ENCODE measurements at regions not wholly inside any gene's neighbourhood (a gene's known extent, or its start where the extent isn't known, plus 50 kb on each side); places are given as distances from the start of the nearest gene placed in this dataset.
"Not testable (repeated sequence)": the region's sequence is repeated elsewhere in the genome, so short reads cannot be mapped to it uniquely, and the experiment has no call there.

GRCh38 chr7:81042646-81043045 lies 123.8 kb upstream of the SEMA3C start:
- ATAC-seq, H3K27me3 Mint-ChIP-seq, H3K4me1 Mint-ChIP-seq, POLR2A ChIA-PET, H3K36me3 Mint-ChIP-seq, H3K27ac Mint-ChIP-seq, DNase-seq, H3K4me3 Mint-ChIP-seq: not testable (repeated sequence)
- peaks cover 0 to 32% (median 10%) of the 10 kb centered on the region in 9 donors for H3K9me3 Mint-ChIP-seq

- Mint-ChIP-seq H3K27ac (no peak overlapping the region), H3K9me3 (peaks cover 0 to 27% (median 3%) of the 10 kb centered on the region in 9 donors), H3K4me3 (no peak overlapping the region), H3K27me3 (peaks cover 0 to 2% (median 0%) of the 10 kb centered on the region in 5 donors), H3K4me1 (no peaks in the 10 kb centered on the region), H3K36me3 (peaks cover 0 to 2% (median 0%) of the 10 kb centered on the region in 3 donors)
- no peak for ATAC-seq
- DNase-seq, result no peak
- POLR2A ChIA-PET, result no interaction called here
Measured at GRCh38 chr7:81040496-81040895, 121.6 kb upstream of the SEMA3C start.

DNA sequence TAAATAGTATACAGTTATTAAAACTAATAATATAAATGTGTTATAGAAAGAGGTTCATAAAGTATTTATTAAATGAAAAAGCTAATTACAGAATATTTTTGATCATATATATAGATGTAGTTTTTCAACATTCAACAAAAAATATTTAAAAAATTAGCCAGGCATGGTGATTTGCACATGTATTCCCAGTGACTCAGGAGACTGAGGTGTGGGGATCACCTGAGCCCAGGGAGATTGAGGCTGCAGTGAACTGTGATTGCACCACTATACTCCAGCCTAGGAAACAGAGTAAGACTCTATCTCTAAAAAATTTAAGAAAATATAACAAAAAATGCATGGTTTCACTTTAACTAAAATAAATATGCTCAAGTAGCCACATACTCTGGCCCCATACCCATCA lies 118.0 kb upstream of the SEMA3C start:
- Mint-ChIP-seq H3K4me3 (no peak overlapping the region), H3K4me1 (no peaks in the 10 kb centered on the region), H3K9me3 (peaks cover 0 to 18% (median 3%) of the 10 kb centered on the region in 9 donors), H3K36me3 (peaks cover 0 to 2% (median 0%) of the 10 kb centered on the region in 3 donors), H3K27ac (no peak overlapping the region), H3K27me3 (peaks cover 0 to 7% (median 0%) of the 10 kb centered on the region in 5 donors)
- POLR2A ChIA-PET, result no interaction called here
- DNase-seq, result no peak
- no peak for ATAC-seq

DNA sequence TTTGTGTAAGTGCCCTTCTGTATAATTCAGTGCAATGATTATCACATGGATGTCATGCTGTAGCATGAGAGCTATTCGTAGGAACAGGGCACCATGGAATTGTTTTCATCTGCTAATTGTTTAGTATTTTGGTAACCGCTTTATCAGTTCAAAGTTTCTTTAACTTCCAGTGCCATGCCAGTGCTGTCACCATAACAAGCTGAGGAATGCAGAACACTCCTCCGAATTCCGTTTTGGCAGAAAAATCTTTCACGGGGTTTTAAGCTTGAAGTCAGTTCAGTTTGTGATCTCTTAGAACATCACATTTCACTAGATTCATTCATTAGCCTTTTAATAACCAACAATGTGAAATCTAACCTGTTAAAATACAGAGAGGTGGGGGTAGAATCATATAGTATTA lies 117.2 kb upstream of the SEMA3C start:
- H3K4me1 Mint-ChIP-seq, result no peaks in the 10 kb centered on the region
- H3K27me3 Mint-ChIP-seq, result peaks cover 0 to 7% (median 0%) of the 10 kb centered on the region in 5 donors
- DNase-seq (no peak), ATAC-seq (no peak)
- H3K27ac Mint-ChIP-seq, result no peak overlapping the region
- POLR2A ChIA-PET, result no interaction called here
- no peak overlapping the region for H3K4me3 Mint-ChIP-seq
- peaks cover 0 to 15% (median 0%) of the 10 kb centered on the region in 9 donors for H3K9me3 Mint-ChIP-seq
- peaks cover 0 to 2% (median 0%) of the 10 kb centered on the region in 3 donors for H3K36me3 Mint-ChIP-seq

DNA sequence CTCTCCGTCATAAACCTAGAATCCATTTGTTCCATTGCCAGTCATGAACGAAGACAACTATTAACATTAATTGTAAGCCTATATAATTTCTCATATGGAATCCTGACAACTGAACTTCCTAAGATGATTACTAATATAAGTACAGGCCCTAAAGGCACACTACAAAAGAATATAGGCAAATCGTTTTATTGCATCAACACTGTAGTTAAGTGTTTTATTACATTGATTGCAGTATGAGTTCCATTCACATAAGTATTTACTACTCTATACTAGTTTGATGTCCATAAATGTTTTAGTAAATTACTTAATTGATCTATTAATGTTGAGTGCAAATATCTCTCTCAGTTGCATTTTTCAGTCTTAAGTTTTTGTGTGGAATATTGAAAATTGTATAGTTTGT lies 113.1 kb upstream of the SEMA3C start:
- no peak overlapping the region for H3K27ac Mint-ChIP-seq
- H3K4me1 Mint-ChIP-seq, result no peaks in the 10 kb centered on the region
- H3K9me3 Mint-ChIP-seq, result peaks cover 0 to 14% (median 0%) of the 10 kb centered on the region in 9 donors
- DNase-seq (no peak), ATAC-seq (no peak)
- H3K27me3 Mint-ChIP-seq, result peaks cover 0 to 7% (median 0%) of the 10 kb centered on the region in 5 donors
- no peak overlapping the region for H3K4me3 Mint-ChIP-seq
- POLR2A ChIA-PET, result no interaction called here
- no peaks in the 10 kb centered on the region for H3K36me3 Mint-ChIP-seq

DNA sequence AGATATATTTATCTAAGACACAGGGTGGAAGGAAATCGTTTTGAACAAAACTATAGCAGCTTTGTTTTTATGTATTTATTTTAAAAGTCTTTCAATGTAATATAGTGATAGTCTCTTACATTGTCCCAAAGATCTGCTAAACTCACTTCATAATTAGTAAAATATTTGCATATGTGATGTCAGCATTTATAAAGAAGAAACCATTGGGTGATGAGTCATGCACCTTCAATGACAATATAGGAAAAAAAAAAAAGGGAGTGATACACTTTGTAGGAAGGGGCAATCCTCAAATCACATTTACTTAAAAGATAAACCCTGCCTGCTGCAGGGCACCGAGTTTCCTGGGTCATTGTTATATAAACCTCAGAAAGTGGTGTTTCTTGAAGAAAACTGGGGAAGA lies 112.4 kb upstream of the SEMA3C start:
- Mint-ChIP-seq H3K36me3 (no peaks in the 10 kb centered on the region), H3K4me3 (no peak overlapping the region), H3K4me1 (no peaks in the 10 kb centered on the region), H3K27me3 (peaks cover 0 to 7% (median 0%) of the 10 kb centered on the region in 5 donors), H3K9me3 (peaks cover 0 to 14% (median 0%) of the 10 kb centered on the region in 9 donors), H3K27ac (no peak overlapping the region)
- DNase-seq (no peak), ATAC-seq (no peak)
- POLR2A ChIA-PET, result no interaction called here

GRCh38 chr7:81030472-81030871 lies 111.6 kb upstream of the SEMA3C start:
- no peak overlapping the region for H3K4me3 Mint-ChIP-seq
- DNase-seq (no peak), ATAC-seq (no peak)
- H3K4me1 Mint-ChIP-seq, result no peaks in the 10 kb centered on the region
- H3K27me3 Mint-ChIP-seq, result peaks cover 0 to 5% (median 0%) of the 10 kb centered on the region in 5 donors
- peaks cover 0 to 14% (median 0%) of the 10 kb centered on the region in 9 donors for H3K9me3 Mint-ChIP-seq
- H3K27ac Mint-ChIP-seq, result no peak overlapping the region
- POLR2A ChIA-PET, result no interaction called here
- H3K36me3 Mint-ChIP-seq, result no peaks in the 10 kb centered on the region

GRCh38 chr7:81029511-81029910 lies 110.7 kb upstream of the SEMA3C start:
- Mint-ChIP-seq H3K36me3 (no peaks in the 10 kb centered on the region), H3K27me3 (no peaks in the 10 kb centered on the region), H3K27ac (no peak overlapping the region), H3K4me3 (no peak overlapping the region), H3K9me3 (peaks cover 0 to 13% (median 0%) of the 10 kb centered on the region in 9 donors), H3K4me1 (no peaks in the 10 kb centered on the region)
- POLR2A ChIA-PET, result no interaction called here
- ATAC-seq (no peak), DNase-seq (no peak)

- DNase-seq (no peak), ATAC-seq (no peak)
- Mint-ChIP-seq H3K27ac (no peak overlapping the region), H3K4me1 (no peaks in the 10 kb centered on the region), H3K9me3 (peaks cover 0 to 17% (median 0%) of the 10 kb centered on the region in 9 donors), H3K27me3 (peaks cover 0 to 3% (median 0%) of the 10 kb centered on the region in 5 donors), H3K36me3 (no peaks in the 10 kb centered on the region), H3K4me3 (no peak overlapping the region)
- POLR2A ChIA-PET, result no interaction called here
Measured at GRCh38 chr7:81025360-81025759, 106.5 kb upstream of the SEMA3C start.

DNA sequence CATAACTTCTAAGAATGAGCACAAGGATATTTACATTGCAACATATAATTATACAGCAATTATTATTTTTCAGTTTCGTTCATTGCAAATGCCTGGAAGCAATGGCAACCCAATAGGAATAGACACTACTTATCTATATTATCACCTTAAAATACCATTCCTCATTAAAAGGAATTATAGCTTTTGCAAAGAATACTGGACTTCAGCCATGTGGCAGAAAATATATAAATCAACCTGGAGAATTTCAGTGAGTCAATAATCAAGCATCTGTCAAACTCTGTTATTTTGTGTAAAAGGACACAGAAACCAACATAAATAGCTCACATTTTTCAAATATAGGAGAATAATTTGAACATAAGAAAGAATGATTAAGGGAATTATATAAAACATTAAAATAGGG lies 96.1 kb upstream of the SEMA3C start:
- Mint-ChIP-seq H3K4me3 (no peak overlapping the region), H3K27me3 (no peaks in the 10 kb centered on the region), H3K27ac (no peak overlapping the region), H3K4me1 (no peaks in the 10 kb centered on the region), H3K36me3 (peaks cover 0 to 8% (median 0%) of the 10 kb centered on the region in 3 donors), H3K9me3 (peaks cover 0 to 13% (median 5%) of the 10 kb centered on the region in 9 donors)
- DNase-seq, result no peak
- POLR2A ChIA-PET, result no interaction called here
- no peak for ATAC-seq

DNA sequence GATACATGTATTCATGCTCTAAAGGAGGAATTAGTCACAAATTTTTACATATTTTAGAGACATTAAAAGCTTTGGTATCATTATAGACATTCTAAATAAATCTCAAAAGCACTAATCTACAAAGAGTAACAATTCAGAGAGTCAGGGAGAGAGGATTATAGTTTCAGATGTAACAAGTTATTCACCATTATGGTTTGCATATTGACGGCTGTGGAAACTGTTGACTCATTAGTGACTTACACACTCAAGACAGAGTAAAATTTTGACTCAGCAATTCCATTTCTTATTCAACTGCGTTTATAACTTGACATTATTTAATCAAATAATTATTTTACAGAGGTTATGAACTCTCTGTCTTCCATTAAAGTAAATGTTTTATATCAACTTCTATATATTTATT lies 95.4 kb upstream of the SEMA3C start:
- POLR2A ChIA-PET, result no interaction called here
- H3K9me3 Mint-ChIP-seq, result peaks cover 0 to 13% (median 5%) of the 10 kb centered on the region in 9 donors
- no peak overlapping the region for H3K27ac Mint-ChIP-seq
- no peak overlapping the region for H3K4me3 Mint-ChIP-seq
- ATAC-seq (no peak), DNase-seq (no peak)
- H3K36me3 Mint-ChIP-seq, result peaks cover 0 to 8% (median 0%) of the 10 kb centered on the region in 3 donors
- H3K27me3 Mint-ChIP-seq, result no peaks in the 10 kb centered on the region
- no peaks in the 10 kb centered on the region for H3K4me1 Mint-ChIP-seq

GRCh38 chr7:81013083-81013817 lies 94.4 kb upstream of the SEMA3C start:
- ATAC-seq (no peak), DNase-seq (no peak)
- H3K27me3 Mint-ChIP-seq, result no peaks in the 10 kb centered on the region
- no peak overlapping the region for H3K4me3 Mint-ChIP-seq
- peaks cover 0 to 19% (median 5%) of the 10 kb centered on the region in 9 donors for H3K9me3 Mint-ChIP-seq
- POLR2A ChIA-PET, result no interaction called here
- no peak overlapping the region for H3K27ac Mint-ChIP-seq
- no peaks in the 10 kb centered on the region for H3K4me1 Mint-ChIP-seq
- H3K36me3 Mint-ChIP-seq, result peaks cover 0 to 8% (median 0%) of the 10 kb centered on the region in 3 donors

- Mint-ChIP-seq H3K36me3 (peaks cover 0 to 8% (median 0%) of the 10 kb centered on the region in 3 donors), H3K27ac (no peak overlapping the region), H3K27me3 (no peaks in the 10 kb centered on the region), H3K9me3 (peaks cover 0 to 18% (median 5%) of the 10 kb centered on the region in 9 donors), H3K4me1 (no peaks in the 10 kb centered on the region), H3K4me3 (no peak overlapping the region)
- DNase-seq (no peak), ATAC-seq (no peak)
- POLR2A ChIA-PET, result no interaction called here
Measured at GRCh38 chr7:81008901-81009300, 90.0 kb upstream of the SEMA3C start.

DNA sequence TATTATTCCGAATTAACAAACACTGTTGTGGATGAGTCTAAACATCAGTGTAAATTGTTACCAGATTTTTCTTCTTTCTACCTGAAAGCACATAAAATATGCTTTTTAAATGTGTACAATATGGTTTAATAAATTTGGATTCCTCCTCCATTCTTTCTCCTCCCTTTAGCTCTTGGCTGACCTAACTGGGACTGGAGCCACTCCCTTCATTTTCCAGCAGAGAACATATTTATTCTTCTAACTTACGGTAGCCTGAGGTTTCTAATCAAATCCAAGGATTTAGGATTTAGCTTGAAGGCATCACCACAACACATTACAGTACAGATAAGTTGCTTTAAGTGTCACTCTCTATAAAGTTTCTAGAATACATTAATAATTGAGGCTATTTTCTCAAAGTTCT lies 88.2 kb upstream of the SEMA3C start:
- peaks cover 0 to 12% (median 1%) of the 10 kb centered on the region in 9 donors for H3K9me3 Mint-ChIP-seq
- H3K27me3 Mint-ChIP-seq, result no peaks in the 10 kb centered on the region
- no peak for DNase-seq
- no peak overlapping the region for H3K27ac Mint-ChIP-seq
- POLR2A ChIA-PET, result no interaction called here
- H3K4me3 Mint-ChIP-seq, result no peak overlapping the region
- no peak for ATAC-seq
- H3K36me3 Mint-ChIP-seq, result peaks cover 0 to 3% (median 0%) of the 10 kb centered on the region in 3 donors
- no peaks in the 10 kb centered on the region for H3K4me1 Mint-ChIP-seq
